HG03575 (cell line): ENCODE measurements at regions not wholly inside any gene's neighbourhood (a gene's known extent, or its start where the extent isn't known, plus 50 kb on each side); places are given as distances from the start of the nearest gene placed in this dataset.

Experiments used
- ATAC-seq: cut with Tn5 transposase; IDR thresholded peaks from one replicate; pipeline ENCODE4 v1.9.1; 2021; ENCODE audit not compliant: unreplicated experiment, insufficient number of reproducible peaks, low FRiP score; ENCODE audit errors: extremely low read depth

GRCh38 chr1:4140821-4141220 is 240.7 kb upstream of the C1orf174 start:
- ATAC-seq = no peak

GRCh38 chr1:4144349-4144971 is 244.4 kb upstream of the C1orf174 start:
- ATAC-seq = no peak

DNA sequence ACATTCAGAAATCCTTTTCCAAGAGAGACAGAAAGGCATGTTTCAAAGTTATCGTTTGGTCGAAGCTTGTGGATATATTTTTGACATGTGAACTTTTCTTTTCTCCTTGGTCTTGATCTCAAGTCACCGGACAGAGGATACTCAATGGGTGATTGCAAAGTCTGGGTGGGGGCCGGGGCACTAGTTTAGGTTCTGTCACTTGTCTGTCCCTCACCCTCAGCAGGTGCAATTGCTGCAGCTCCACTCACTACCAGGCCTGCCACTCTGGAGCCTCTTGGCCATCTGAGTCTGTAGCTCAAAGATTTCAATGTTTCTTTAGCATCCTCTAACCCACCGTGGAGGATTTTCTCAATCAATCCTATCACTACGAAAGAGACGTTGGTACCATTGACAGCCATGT is 246.0 kb upstream of the C1orf174 start:
- no peak for ATAC-seq

DNA sequence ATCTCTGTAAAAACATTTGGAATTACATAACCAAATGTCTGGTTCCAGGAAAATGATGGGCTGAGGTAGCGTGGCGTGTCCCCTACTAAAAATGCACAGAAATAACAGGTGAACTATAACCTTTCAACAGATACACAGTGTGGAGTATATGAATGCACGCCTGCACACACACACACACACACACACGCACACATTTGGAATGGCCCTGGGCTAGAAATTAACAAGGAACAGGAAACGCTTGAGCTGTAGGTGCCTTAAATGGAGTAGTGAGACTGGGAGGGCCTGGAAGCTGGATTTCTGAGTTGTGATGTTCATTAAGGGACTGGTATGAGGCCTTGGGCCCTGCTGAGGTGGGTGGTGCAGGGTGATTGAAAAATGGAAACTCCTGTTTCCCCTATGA is 246.5 kb upstream of the C1orf174 start:
- no peak for ATAC-seq

DNA sequence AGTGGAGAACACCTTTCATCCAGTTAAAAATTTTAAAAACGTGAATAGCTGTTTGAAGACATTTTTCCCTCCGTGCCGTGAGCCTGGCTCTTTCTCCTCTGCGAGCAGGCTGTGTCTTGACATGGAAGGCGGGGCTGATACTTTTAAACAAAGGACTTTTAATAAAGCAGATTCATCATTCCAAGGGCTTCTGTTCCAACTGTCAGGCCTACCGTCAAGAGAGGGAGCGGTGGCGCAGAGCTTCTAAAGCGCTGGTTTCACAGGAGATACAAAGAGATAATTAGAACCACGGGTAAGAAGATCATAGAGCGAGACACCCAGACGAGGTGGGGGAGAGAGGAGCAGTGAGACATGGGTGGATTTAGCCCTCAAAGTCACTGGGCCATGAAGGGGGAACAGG is 247.4 kb upstream of the C1orf174 start:
- no peak for ATAC-seq

DNA sequence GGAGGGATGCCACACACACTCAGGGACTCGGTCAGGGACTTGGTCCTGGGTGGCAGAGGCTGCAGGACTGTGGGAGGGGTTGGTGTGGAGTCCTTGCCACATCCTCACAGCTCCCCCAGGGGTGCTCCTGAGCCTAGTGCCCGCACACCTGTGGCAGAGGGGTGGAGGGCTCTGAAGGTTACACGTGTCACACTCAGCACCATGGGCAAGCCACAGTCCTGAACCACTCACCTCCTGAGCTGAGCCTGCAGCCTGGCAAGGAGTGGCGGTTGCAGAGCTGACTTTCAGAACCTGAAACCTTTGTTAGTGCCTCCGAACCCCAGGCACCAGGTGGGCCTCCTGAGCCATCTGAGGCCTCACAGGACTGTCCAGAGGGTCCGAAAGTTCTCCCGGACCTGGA is 249.2 kb upstream of the C1orf174 start:
- ATAC-seq = no peak

- ATAC-seq = no peak
These were observed 249.8 kb upstream of the C1orf174 start for GRCh38 chr1:4149831-4150230.

DNA sequence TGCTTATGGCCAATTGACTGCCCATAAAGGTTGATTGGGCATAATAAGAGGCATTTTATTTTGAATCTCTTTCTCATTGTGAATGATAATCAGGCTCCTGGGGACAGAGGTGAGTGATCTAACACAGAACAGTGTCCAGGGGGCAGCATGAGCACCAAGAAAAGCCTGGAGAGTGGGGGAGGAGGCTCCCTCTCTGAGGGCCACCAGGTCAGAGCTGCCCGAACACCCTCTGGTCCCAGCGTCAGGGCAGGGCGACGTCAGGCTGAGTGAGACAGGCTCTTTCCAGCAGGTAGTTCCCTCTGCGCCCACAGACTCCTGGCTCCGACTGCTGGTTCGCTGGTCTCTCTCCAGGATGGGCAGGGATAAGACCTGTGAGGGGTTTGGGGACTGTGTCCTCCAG is 250.2 kb upstream of the C1orf174 start:
- no peak for ATAC-seq

DNA sequence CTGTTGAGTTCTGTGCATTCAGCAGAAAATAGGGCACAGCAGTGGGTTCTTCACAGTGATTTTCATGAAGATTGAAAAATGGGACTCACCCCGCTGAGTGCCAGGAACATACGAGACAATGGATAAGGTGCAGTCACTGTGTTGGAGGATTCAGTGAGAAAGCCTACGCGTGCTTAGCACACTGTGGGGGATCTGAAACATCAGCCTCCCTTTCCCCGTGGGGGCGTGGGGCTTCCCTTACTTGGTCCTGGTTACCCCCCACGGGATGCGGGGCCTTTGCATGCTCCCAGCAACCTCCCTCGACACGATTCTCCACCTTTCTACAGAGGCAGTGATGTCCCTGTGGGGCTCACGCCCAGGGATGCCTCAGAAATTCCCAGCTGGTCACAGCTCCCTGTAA is 252.2 kb upstream of the C1orf174 start:
- no peak for ATAC-seq

DNA sequence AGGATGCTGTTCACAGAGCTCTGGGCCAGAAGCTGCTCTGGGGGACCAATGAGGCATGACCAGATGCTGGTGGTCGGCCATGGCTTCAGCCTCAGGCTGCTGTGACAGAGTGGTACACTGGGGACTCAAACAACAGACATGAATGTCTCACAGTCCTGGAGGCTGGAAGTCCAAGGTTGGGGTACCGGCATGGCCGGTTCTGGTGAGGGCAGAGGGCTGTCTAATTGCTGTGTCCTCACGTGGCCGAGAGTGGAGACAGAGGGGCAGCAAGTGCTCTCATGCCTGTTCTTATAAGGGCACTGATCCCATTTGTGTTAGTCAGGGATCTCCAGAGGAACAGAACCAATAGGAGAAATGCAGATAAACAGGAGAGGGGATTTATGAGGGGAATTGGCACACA is 253.5 kb upstream of the C1orf174 start:
- ATAC-seq = no peak

DNA sequence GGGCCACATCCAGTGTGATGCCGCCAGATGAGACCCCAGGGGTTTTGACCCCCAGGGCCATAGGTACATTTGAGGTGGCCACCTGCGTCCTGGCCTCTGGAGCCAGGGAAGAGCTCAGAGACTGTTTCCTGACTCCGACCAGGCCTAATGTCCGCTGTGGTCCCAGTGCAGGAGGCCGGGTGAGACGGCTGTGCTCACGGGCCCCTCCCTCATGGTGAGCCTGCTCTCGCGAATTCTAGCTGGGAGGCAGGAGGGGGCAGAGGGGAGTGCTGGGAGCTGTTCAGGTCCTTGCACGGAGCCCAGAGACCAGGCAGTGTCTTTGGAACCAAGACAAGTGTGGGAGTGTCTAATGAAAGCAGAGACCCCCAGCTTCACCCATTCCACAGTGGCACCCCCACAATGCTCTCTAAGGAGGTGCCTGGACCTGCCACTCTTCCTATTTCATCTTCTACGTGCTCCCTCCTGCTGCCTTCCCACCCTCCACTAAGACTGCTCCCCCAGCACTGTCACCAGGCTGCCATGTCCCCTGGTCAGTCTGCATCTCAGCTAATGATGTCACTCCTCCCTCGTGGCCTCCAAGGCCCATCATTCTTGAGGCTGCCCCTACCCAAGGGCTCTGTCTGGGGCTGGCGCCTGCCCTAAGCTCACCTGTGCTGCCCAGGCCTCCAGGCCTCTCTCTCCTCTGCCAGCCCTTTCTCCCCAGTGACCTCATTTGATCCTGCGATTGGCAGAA is 256.3 kb upstream of the C1orf174 start:
- ATAC-seq = no peak

- ATAC-seq = no peak
These were observed 260.1 kb upstream of the C1orf174 start for GRCh38 chr1:4160181-4160580.

- ATAC-seq = no peak
These were observed 261.4 kb upstream of the C1orf174 start for GRCh38 chr1:4161366-4162006.

DNA sequence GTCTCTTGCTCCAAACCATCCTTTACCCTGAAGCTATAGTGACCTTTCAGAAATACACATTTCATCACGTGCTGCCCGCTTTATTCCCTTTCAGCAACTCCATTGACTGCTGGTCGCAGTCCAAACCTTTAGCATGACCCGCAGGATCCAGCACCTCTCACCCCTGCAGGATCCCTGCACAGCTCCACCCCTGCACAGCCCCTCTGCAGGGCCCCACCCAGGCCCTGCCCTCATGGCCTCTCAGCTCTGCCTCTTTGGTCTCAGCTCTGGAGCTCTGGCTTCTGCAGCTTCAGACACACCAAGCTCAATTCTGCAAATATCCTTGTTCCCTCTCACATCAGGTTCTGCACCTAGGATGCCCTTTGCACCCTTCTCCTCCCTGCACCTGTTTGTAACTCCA is 264.9 kb upstream of the C1orf174 start:
- ATAC-seq = no peak

DNA sequence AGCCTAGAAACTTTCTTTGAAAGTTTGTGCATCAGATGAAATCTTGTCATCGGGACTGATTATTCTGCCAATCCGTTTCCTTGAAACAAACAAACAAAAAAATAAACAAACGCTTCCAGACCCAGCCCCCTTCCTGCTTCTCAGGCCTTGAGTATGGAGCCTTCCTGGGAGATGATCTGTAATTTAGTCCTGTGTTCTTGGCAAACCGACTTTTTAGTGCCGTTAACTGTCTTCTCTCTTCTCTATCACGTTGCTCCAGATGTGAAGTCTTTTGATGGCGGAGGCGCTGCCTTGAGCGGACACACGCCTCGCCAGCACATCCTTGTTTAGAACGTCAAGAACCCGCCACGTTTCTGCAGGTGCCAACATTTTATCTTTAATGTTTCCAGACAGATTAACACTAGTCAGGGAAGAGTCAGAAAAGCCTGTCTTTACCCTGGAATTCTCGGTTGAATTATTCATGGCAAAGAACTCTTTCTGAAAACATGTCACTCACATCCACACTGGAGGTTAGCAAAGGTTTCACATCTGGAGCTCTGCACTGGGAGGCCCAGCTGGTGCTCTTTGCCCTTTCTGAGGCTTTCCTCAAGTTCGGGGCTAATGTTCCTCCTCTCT is 265.7 kb upstream of the C1orf174 start:
- no peak for ATAC-seq

DNA sequence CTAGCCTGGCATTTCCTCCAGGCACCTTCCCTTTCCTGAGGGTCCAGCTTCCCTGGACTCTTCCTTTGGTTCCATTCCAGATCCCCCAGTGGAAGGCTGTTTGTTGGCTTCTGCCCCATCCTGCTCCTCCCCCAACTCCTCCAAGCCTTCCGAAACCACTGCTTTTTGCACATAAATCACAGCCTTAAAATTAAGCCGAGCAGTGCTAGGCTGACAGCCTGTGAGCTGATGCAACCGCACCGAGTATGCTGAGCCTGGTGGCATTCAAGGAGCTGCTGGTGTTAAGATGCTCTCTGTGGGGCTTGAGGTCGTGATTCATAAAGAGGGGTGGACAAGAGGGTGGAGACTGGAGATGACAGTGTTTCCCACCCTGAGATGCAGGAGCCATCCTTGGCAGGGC is 266.6 kb upstream of the C1orf174 start:
- ATAC-seq = no peak

DNA sequence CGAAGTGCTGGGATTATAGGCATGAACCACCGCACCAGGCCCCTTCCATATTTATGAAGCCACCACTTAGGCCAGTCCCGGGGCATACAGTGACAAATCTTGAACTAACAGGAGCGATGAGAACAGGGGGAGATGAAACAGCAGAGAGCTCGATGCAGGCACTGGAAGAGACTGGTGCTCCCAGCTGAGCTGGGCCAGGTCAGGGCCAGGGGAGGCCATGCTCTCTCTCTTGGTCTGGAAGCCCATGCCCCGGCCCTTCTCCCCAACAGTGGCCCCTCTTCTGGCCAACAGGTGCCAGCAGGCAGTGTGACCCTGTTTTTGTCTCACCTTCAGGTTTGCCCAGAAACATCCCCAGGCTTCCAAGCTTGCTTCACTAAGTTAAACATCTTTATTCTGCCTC is 269.9 kb upstream of the C1orf174 start:
- no peak for ATAC-seq

- ATAC-seq = no peak
These were observed 270.7 kb upstream of the C1orf174 start for GRCh38 chr1:4170548-4171340.
